MM.1S (cell line): ENCODE measurements at regions not wholly inside any gene's neighbourhood (a gene's known extent, or its start where the extent isn't known, plus 50 kb on each side); places are given as distances from the start of the nearest gene placed in this dataset.

ENCODE experiments used
- CTCF ChIP-seq: fragments of 300-600 bp; sonication (generic); IDR thresholded peaks from 2 replicates; pipeline ENCODE4 v1.5.1; 2016; ENCODE audit warnings: antibody characterized with exemption, low read length, mixed read lengths
- EZH2 ChIP-seq: fragments of 300-600 bp; sonication (generic); optimal IDR thresholded peaks from 2 replicates; pipeline ENCODE3; 2017; ENCODE audit warnings: low read depth, mild to moderate bottlenecking, antibody characterized with exemption, low read length, mixed read lengths

- TF ChIP-seq CTCF (no peak), EZH2 (no peak)
Observed at GRCh38 chr6:142696123-142697000, 248.6 kb downstream of the HIVEP2 start.
